Mammary epithelial cell (primary cell): ENCODE measurements at regions not wholly inside any gene's neighbourhood (a gene's known extent, or its start where the extent isn't known, plus 50 kb on each side); places are given as distances from the start of the nearest gene placed in this dataset.

Experiments used
- EZH2 ChIP-seq: IDR thresholded peaks from 2 replicates; pipeline ENCODE4 v1.6.1; 2012; ENCODE audit warnings: low read length, inconsistent platforms, borderline replicate concordance
- TF ChIP-seq, protein P1 (sequence below), 2 donors: IDR thresholded peaks in 1 of 2; conservative IDR thresholded peaks in 1 of 2; 2 replicates each; pipeline ENCODE4 v1.5.1; 2011 to 2012; ENCODE audit warnings: inconsistent platforms in 2 of 2, low read length in 2 of 2, mild to moderate bottlenecking in 2 of 2, control low read depth in 1 of 2, low read depth in 1 of 2; ENCODE audit not compliant: insufficient read depth in 1 of 2; ENCODE audit errors: extremely low read depth in 1 of 2

- TF ChIP-seq, protein P1, sequence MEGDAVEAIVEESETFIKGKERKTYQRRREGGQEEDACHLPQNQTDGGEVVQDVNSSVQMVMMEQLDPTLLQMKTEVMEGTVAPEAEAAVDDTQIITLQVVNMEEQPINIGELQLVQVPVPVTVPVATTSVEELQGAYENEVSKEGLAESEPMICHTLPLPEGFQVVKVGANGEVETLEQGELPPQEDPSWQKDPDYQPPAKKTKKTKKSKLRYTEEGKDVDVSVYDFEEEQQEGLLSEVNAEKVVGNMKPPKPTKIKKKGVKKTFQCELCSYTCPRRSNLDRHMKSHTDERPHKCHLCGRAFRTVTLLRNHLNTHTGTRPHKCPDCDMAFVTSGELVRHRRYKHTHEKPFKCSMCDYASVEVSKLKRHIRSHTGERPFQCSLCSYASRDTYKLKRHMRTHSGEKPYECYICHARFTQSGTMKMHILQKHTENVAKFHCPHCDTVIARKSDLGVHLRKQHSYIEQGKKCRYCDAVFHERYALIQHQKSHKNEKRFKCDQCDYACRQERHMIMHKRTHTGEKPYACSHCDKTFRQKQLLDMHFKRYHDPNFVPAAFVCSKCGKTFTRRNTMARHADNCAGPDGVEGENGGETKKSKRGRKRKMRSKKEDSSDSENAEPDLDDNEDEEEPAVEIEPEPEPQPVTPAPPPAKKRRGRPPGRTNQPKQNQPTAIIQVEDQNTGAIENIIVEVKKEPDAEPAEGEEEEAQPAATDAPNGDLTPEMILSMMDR (conservative IDR thresholded peaks at IDR 0.05 in 1 of 2, IDR thresholded peaks at IDR 0.05 in 1 of 2; ENCODE audit: extremely low read depth in 1 of 2, insufficient read depth in 1 of 2, low read depth in 1 of 2, low read length in 2 of 2): no peak
- no peak for TF ChIP-seq EZH2
These were observed 1456.1 kb upstream of the ACVR2A start for GRCh38 chr2:146388757-146389156.
